ENCODE measurements at regions not wholly inside any gene's neighbourhood (a gene's known extent, or its start where the extent isn't known, plus 50 kb on each side); places are given as distances from the start of the nearest gene placed in this dataset.

DNA sequence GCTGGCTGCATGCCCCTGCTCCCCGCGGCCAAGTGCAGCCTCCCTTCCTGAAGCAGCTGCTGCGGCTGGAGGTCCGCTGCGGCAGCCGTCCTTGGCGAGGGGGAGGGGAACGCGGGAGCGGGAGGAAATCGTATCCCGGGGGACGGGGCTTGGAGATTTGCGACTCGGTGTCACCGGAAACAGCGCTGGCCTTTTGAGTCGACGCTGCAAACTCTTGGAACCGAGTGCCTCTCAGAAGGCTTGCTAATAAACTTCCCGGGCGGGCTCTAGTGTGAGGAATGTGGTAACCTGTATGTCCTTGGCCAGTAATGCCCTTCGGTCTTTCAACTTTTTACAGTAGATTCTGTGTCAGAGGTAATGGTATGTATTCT, 82.7 kb downstream of the PTPDC1 start:
- TF ChIP-seq CTCF (IDR thresholded peaks at IDR 0.05; ENCODE audit: low read depth, low read length, poor library complexity, severe bottlenecking) (no peak), EZH2phosphoT487 (IDR thresholded peaks at IDR 0.05; ENCODE audit: borderline replicate concordance, low read length) (no peak)

Measured in DOHH2 (cell line).